DOHH2 (cell line): ENCODE measurements at regions not wholly inside any gene's neighbourhood (a gene's known extent, or its start where the extent isn't known, plus 50 kb on each side); places are given as distances from the start of the nearest gene placed in this dataset.

Source experiments
- H3F3A ChIP-seq: fragments of 200-600 bp; sonication (generic), shearing (Covaris generic); 2 replicates; pipeline ENCODE4 v1.6.0; 2016; ENCODE audit warnings: antibody characterized with exemption, mild to moderate bottlenecking; ENCODE audit not compliant: control insufficient read depth, insufficient read depth
- H3K27ac ChIP-seq: fragments of 200-600 bp; sonication (generic); 2 replicates; pipeline ENCODE4 v1.5.1; 2014; ENCODE audit warnings: low read depth, mild to moderate bottlenecking, low read length, moderate library complexity
- H3K27me3 ChIP-seq: fragments of 200-600 bp; sonication (generic); 2 replicates; pipeline ENCODE4 v1.6.1; 2014; ENCODE audit warnings: mild to moderate bottlenecking, low read length, mixed read lengths; ENCODE audit not compliant: control insufficient read depth
- H3K36me3 ChIP-seq: fragments of 200-600 bp; sonication (generic); 2 replicates; pipeline ENCODE4 v1.6.1; 2014; ENCODE audit warnings: mild to moderate bottlenecking, low read length, moderate library complexity, mixed read lengths; ENCODE audit not compliant: control insufficient read depth
- H3K4me1 ChIP-seq: fragments of 200-600 bp; sonication (generic); 2 replicates; pipeline ENCODE4 v1.6.1; 2014; ENCODE audit warnings: mild to moderate bottlenecking, low read length, mixed read lengths; ENCODE audit not compliant: control insufficient read depth
- H3K4me2 ChIP-seq: fragments of 200-600 bp; sonication (generic); 2 replicates; pipeline ENCODE4 v1.6.0; 2014; ENCODE audit warnings: mild to moderate bottlenecking, low read length, moderate library complexity
- H3K4me3 ChIP-seq: fragments of 200-600 bp; sonication (generic); 2 replicates; pipeline ENCODE4 v1.5.1; 2014; ENCODE audit warnings: mild to moderate bottlenecking, low read length, mixed read lengths
- H3K79me2 ChIP-seq: fragments of 200-600 bp; sonication (generic); 2 replicates; pipeline ENCODE4 v1.6.1; 2014; ENCODE audit warnings: mild to moderate bottlenecking, low read length, mixed read lengths; ENCODE audit not compliant: control insufficient read depth
- H3K9me2 ChIP-seq: fragments of 200-600 bp; sonication (generic); replicated peaks from 2 replicates; pipeline ENCODE4 v1.6.1; 2014; ENCODE audit warnings: mild to moderate bottlenecking, low read length, mixed read lengths; ENCODE audit not compliant: control insufficient read depth
- H3K9me3 ChIP-seq: fragments of 200-600 bp; sonication (generic); 2 replicates; pipeline ENCODE4 v1.6.1; 2014; ENCODE audit warnings: antibody characterized with exemption, low read length, mixed read lengths; ENCODE audit not compliant: control insufficient read depth, insufficient read depth
- H4K20me1 ChIP-seq: fragments of 200-600 bp; sonication (generic); 2 replicates; pipeline ENCODE4 v1.6.0; 2014; ENCODE audit warnings: low read depth, mild to moderate bottlenecking, antibody characterized with exemption, low read length, moderate library complexity; ENCODE audit not compliant: control insufficient read depth, insufficient read depth
- EZH2phosphoT487 ChIP-seq: fragments of 200-600 bp; sonication (generic); IDR thresholded peaks from 2 replicates; pipeline ENCODE4 v1.6.1; 2017; ENCODE audit warnings: borderline replicate concordance, mild to moderate bottlenecking, antibody characterized with exemption, low read length, moderate library complexity, mixed read lengths
- TF ChIP-seq, protein P1 (sequence below): fragments of 200-600 bp; sonication (generic); IDR thresholded peaks from one replicate; pipeline ENCODE4 v1.5.1; 2014; ENCODE audit warnings: antibody characterized with exemption, mild to moderate bottlenecking, low read depth, low read length; ENCODE audit not compliant: poor library complexity, severe bottlenecking

DNA sequence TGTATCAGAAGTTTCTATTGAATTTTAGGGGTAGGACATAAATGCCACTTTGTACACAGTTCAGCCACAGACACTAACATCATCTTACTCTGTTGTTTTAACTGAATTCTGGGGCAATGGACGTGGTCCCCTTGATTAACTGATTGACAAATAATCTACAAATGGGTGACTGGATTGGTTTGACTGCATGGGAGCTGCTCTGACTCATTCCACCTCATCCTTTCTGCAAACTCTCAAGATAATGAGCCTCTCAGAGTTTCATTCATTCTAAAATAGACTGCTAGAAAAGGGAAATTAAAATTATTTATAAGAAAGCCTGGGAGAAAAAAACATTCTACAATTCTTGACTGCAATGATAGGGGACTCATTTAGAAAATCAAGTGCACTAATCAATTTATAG lies 570.4 kb upstream of the SEL1L start:
- H3K27ac ChIP-seq, result no peak overlapping the region
- no peaks in the 10 kb centered on the region for H3K9me2 ChIP-seq
- H3K9me3 ChIP-seq, result no peaks in the 10 kb centered on the region
- H3K4me3 ChIP-seq, result no peak overlapping the region
- H4K20me1 ChIP-seq, result no peaks in the 10 kb centered on the region
- no peaks in the 10 kb centered on the region for H3K79me2 ChIP-seq
- H3K36me3 ChIP-seq, result no peaks in the 10 kb centered on the region
- no peaks in the 10 kb centered on the region for H3K27me3 ChIP-seq
- no peak overlapping the region for H3K4me2 ChIP-seq
- TF ChIP-seq, protein P1, sequence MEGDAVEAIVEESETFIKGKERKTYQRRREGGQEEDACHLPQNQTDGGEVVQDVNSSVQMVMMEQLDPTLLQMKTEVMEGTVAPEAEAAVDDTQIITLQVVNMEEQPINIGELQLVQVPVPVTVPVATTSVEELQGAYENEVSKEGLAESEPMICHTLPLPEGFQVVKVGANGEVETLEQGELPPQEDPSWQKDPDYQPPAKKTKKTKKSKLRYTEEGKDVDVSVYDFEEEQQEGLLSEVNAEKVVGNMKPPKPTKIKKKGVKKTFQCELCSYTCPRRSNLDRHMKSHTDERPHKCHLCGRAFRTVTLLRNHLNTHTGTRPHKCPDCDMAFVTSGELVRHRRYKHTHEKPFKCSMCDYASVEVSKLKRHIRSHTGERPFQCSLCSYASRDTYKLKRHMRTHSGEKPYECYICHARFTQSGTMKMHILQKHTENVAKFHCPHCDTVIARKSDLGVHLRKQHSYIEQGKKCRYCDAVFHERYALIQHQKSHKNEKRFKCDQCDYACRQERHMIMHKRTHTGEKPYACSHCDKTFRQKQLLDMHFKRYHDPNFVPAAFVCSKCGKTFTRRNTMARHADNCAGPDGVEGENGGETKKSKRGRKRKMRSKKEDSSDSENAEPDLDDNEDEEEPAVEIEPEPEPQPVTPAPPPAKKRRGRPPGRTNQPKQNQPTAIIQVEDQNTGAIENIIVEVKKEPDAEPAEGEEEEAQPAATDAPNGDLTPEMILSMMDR, result no peak
- TF ChIP-seq EZH2phosphoT487, result no peak
- no peaks in the 10 kb centered on the region for H3F3A ChIP-seq
- no peaks in the 10 kb centered on the region for H3K4me1 ChIP-seq

DNA sequence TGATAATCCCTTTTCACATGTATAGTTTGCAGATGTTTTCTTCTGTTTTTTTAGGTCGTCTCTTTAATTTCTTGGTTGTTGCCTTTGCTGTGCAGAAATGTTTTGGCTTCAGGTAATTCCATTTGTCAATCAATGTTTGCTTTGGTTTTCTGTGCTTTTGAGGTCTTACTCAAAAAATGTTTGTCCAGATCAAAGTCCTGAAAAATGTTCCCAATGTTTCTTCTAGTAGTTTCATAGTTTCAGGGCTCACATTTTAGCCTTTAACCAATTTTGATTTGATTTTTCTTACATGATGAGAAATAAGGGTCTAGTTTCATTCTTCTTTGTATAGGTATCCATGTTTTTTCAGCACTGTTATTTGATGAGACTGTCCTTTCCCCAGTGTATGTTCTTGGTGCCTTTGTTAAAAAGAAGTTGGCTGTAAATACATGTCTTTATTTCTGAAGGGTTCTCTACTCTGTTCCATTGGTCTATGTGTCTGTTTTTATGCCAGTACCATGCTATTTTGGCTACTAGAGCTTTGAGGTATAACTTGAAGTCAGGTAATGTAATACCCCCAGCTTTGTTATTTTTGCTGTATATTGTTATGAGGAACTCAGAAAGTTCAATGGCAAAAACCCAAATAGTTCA lies 578.7 kb upstream of the SEL1L start:
- H3F3A ChIP-seq, result no peaks in the 10 kb centered on the region

DNA sequence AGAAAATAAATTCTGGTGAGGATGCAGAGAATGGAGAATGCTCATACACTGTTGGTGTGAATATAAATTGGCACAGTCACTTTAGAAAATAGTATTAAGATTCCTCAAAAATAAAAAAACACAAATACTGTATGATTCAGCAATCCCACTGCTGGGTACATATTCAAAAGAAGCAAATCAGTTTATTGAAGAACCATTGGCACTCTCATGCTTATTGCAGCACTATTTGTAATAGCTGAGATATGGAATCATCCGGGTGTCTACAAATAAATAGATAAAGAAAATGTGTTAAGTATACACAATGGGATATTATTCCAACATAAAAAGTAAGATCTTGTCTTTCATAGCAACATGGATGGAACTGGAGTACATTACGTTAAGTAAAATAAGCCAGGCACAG lies 579.4 kb upstream of the SEL1L start:
- Histone ChIP-seq H3K4me1 (no peaks in the 10 kb centered on the region), H4K20me1 (no peaks in the 10 kb centered on the region), H3K27ac (no peak overlapping the region), H3K9me3 (no peaks in the 10 kb centered on the region), H3K27me3 (no peaks in the 10 kb centered on the region), H3K79me2 (no peaks in the 10 kb centered on the region), H3F3A (no peaks in the 10 kb centered on the region), H3K9me2 (no peaks in the 10 kb centered on the region), H3K4me3 (no peak overlapping the region), H3K36me3 (no peaks in the 10 kb centered on the region), H3K4me2 (no peak overlapping the region)
- TF ChIP-seq EZH2phosphoT487, result no peak
- TF ChIP-seq, protein P1, result no peak

More for the DNA sequence above, 578.7 kb upstream of the SEL1L start:
- Histone ChIP-seq H3K27ac (no peak overlapping the region), H3K9me2 (no peaks in the 10 kb centered on the region), H3K36me3 (no peaks in the 10 kb centered on the region), H3K4me1 (no peaks in the 10 kb centered on the region), H3K4me2 (no peak overlapping the region), H3K4me3 (no peak overlapping the region), H3K79me2 (no peaks in the 10 kb centered on the region), H3K27me3 (no peaks in the 10 kb centered on the region), H4K20me1 (no peaks in the 10 kb centered on the region), H3K9me3 (no peaks in the 10 kb centered on the region)
- TF ChIP-seq, protein P1, result no peak
- TF ChIP-seq EZH2phosphoT487, result no peak
